ENCODE measurements at regions not wholly inside any gene's neighbourhood (a gene's known extent, or its start where the extent isn't known, plus 50 kb on each side); places are given as distances from the start of the nearest gene placed in this dataset.

GRCh38 chr1:208895181-208895580 lies 651.0 kb upstream of the PLXNA2 start:
- Mint-ChIP-seq H3K27ac (no peak overlapping the region), H3K4me3 (no peak overlapping the region), H3K4me1 (ENCODE audit: low read depth) (no peaks in the 10 kb centered on the region), H3K27me3 (ENCODE audit: low read depth) (no peaks in the 10 kb centered on the region), H3K36me3 (ENCODE audit: low read depth) (no peaks in the 10 kb centered on the region), H3K9me3 (ENCODE audit: insufficient read depth) (peaks cover 4% of the 10 kb centered on the region)
- POLR2A ChIA-PET: no interaction called here
- no peak for DNase-seq
- no peak for ATAC-seq
- CTCF ChIA-PET: no interaction called here

GRCh38 chr1:208895820-208896219 lies 651.6 kb upstream of the PLXNA2 start:
- no peak overlapping the region for H3K4me3 Mint-ChIP-seq

DNA sequence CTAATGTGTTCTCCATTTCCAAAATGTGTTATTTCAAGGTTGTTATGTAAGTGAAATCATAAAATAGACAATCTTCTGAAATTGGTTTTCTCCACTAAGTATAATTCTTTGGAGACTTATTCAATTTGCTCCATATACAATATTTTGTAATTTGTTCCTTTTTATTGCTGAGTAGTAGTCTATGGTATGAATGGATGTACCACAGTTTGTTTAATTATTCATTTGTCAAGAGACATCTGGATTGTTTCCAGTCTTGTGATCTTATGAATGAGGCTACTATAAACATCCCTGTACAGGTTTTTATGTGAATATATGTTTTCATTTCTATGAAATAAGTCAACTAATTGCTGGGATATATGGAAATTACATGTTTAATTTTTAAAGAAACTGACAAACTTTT lies 652.6 kb upstream of the PLXNA2 start:
- POLR2A ChIA-PET: no interaction called here
- Mint-ChIP-seq H3K27ac (no peak overlapping the region), H3K9me3 (ENCODE audit: insufficient read depth) (peaks cover 7% of the 10 kb centered on the region), H3K27me3 (ENCODE audit: low read depth) (no peaks in the 10 kb centered on the region), H3K4me1 (ENCODE audit: low read depth) (no peaks in the 10 kb centered on the region), H3K36me3 (ENCODE audit: low read depth) (no peaks in the 10 kb centered on the region), H3K4me3 (no peak overlapping the region)
- no peak for ATAC-seq
- CTCF ChIA-PET: no interaction called here
- DNase-seq: no peak

More at GRCh38 chr1:208895820-208896219, 651.6 kb upstream of the PLXNA2 start:
- Mint-ChIP-seq H3K27me3 (ENCODE audit: low read depth) (no peaks in the 10 kb centered on the region), H3K4me1 (ENCODE audit: low read depth) (no peaks in the 10 kb centered on the region), H3K36me3 (ENCODE audit: low read depth) (no peaks in the 10 kb centered on the region), H3K27ac (no peak overlapping the region), H3K9me3 (ENCODE audit: insufficient read depth) (peaks cover 7% of the 10 kb centered on the region)
- DNase-seq (no peak), ATAC-seq (no peak)
- ChIA-PET CTCF (no interaction called here), POLR2A (no interaction called here)

DNA sequence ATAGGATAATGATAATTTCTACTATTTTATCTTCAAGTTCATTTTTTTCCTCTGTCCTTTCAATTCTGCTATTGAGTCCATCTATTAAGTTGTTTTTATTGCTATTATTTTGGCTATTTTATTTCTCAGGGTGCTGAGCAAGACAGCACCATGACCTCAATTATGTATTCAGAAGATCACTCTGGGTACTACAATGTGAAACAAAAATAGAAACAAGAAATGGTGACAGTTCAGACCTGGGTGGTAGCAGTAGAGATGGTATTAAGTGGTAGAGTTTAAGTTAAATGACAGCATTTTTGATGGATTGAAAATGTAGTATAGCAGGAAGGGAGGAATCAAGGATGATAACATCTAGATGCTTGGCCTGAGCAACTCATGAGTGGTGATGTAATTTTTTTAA lies 655.3 kb upstream of the PLXNA2 start:
- no peaks in the 10 kb centered on the region for H3K36me3 Mint-ChIP-seq (ENCODE audit: low read depth)
- no peaks in the 10 kb centered on the region for H3K27me3 Mint-ChIP-seq (ENCODE audit: low read depth)
- ChIA-PET CTCF (no interaction called here), POLR2A (no interaction called here)
- no peaks in the 10 kb centered on the region for H3K4me1 Mint-ChIP-seq (ENCODE audit: low read depth)
- H3K27ac Mint-ChIP-seq: no peak overlapping the region
- H3K9me3 Mint-ChIP-seq (ENCODE audit: insufficient read depth): peaks cover 7% of the 10 kb centered on the region
- DNase-seq (no peak), ATAC-seq (no peak)
- no peak overlapping the region for H3K4me3 Mint-ChIP-seq

GRCh38 chr1:208903251-208903905 lies 659.2 kb upstream of the PLXNA2 start:
- no peaks in the 10 kb centered on the region for H3K27me3 Mint-ChIP-seq (ENCODE audit: low read depth)
- CTCF ChIA-PET: no interaction called here
- no peaks in the 10 kb centered on the region for H3K36me3 Mint-ChIP-seq (ENCODE audit: low read depth)
- peaks cover 3% of the 10 kb centered on the region for H3K9me3 Mint-ChIP-seq (ENCODE audit: insufficient read depth)
- no peak for DNase-seq
- no peak overlapping the region for H3K4me3 Mint-ChIP-seq
- no peak for ATAC-seq
- POLR2A ChIA-PET: no interaction called here
- no peak overlapping the region for H3K27ac Mint-ChIP-seq
- H3K4me1 Mint-ChIP-seq (ENCODE audit: low read depth): no peaks in the 10 kb centered on the region

DNA sequence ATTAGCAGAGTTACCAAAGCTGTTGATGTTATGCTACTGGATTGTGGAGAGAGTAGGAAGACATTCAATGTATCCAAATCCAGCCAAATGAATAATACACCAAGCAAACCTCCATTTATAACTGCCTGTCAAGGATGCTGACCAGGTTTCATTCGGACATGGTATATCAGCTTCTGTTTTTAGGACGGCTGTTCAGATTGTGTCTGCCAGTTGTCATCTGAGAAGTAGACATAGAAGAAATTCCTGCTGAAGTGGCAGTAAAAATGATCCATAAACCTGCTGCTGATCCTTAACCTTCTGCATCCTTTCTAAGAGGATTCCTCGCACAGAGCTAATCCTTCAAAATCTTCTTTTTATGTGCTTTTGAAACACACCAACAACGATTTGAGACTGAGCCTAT lies 663.6 kb upstream of the PLXNA2 start:
- ChIA-PET CTCF (no interaction called here), POLR2A (no interaction called here)
- DNase-seq: no peak
- Mint-ChIP-seq H3K27ac (no peak overlapping the region), H3K4me3 (no peak overlapping the region), H3K27me3 (ENCODE audit: low read depth) (no peaks in the 10 kb centered on the region), H3K36me3 (ENCODE audit: low read depth) (no peaks in the 10 kb centered on the region), H3K4me1 (ENCODE audit: low read depth) (no peaks in the 10 kb centered on the region), H3K9me3 (ENCODE audit: insufficient read depth) (no peaks in the 10 kb centered on the region)
- ATAC-seq: no peak

GRCh38 chr1:208909011-208909984 lies 665.1 kb upstream of the PLXNA2 start:
- DNase-seq: no peak
- no peak for ATAC-seq
- Mint-ChIP-seq H3K27ac (no peak overlapping the region), H3K27me3 (ENCODE audit: low read depth) (no peaks in the 10 kb centered on the region), H3K4me1 (ENCODE audit: low read depth) (no peaks in the 10 kb centered on the region), H3K4me3 (no peak overlapping the region), H3K36me3 (ENCODE audit: low read depth) (no peaks in the 10 kb centered on the region), H3K9me3 (ENCODE audit: insufficient read depth) (no peaks in the 10 kb centered on the region)
- ChIA-PET CTCF (no interaction called here), POLR2A (no interaction called here)

DNA sequence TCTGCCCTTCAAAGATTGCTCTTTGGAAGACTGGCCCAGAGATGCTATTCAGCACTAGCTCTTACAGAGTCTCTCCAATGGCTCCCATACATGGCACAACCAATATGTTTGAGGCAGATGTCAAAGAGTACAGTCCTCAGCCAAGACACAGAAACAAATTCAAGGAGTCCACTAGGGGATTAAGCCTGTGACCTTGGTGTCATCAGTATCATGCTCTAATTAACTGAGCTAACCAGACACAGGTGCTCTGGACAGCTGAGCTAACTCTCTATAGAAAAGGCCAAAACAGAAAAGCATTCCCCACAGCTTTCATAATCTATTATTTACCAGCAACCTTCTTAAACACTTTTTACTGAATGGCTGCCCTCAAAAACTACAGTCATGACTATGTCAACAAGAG lies 666.0 kb upstream of the PLXNA2 start:
- Mint-ChIP-seq H3K4me1 (ENCODE audit: low read depth) (no peaks in the 10 kb centered on the region), H3K27ac (no peak overlapping the region), H3K9me3 (ENCODE audit: insufficient read depth) (no peaks in the 10 kb centered on the region), H3K4me3 (no peak overlapping the region), H3K36me3 (ENCODE audit: low read depth) (no peaks in the 10 kb centered on the region), H3K27me3 (ENCODE audit: low read depth) (no peaks in the 10 kb centered on the region)
- no peak for ATAC-seq
- POLR2A ChIA-PET: no interaction called here
- no peak for DNase-seq
- CTCF ChIA-PET: no interaction called here

DNA sequence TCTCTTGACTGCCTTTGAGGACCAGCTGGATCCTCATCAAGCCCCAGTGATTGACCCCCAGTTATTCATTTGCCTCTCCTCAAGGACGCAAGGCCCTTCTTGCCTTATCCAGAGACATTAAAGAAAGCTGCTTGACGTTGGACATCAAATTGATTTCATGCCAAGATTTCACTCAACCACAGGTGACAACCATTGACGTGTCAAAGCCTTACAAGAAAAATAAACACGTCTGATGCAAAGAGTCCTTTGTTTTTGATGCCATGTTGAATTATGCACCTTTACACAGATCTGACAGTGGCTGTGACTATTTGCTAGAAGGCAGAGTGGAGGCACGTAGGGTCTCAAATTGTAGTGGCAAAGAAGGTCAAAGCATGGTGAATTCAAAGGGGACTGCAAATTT lies 666.2 kb upstream of the CAMK1G start:
- H3K4me1 Mint-ChIP-seq (ENCODE audit: low read depth): no peaks in the 10 kb centered on the region
- DNase-seq (no peak), ATAC-seq (no peak)
- POLR2A ChIA-PET: no interaction called here
- H3K27me3 Mint-ChIP-seq (ENCODE audit: low read depth): no peaks in the 10 kb centered on the region
- H3K9me3 Mint-ChIP-seq (ENCODE audit: insufficient read depth): no peaks in the 10 kb centered on the region
- no peak overlapping the region for H3K27ac Mint-ChIP-seq
- H3K36me3 Mint-ChIP-seq (ENCODE audit: low read depth): no peaks in the 10 kb centered on the region
- no peak overlapping the region for H3K4me3 Mint-ChIP-seq
- CTCF ChIA-PET: no interaction called here

GRCh38 chr1:208917723-208918122 lies 665.8 kb upstream of the CAMK1G start:
- Mint-ChIP-seq H3K27me3 (ENCODE audit: low read depth) (no peaks in the 10 kb centered on the region), H3K27ac (no peak overlapping the region), H3K4me1 (ENCODE audit: low read depth) (no peaks in the 10 kb centered on the region), H3K4me3 (no peak overlapping the region), H3K36me3 (ENCODE audit: low read depth) (no peaks in the 10 kb centered on the region), H3K9me3 (ENCODE audit: insufficient read depth) (no peaks in the 10 kb centered on the region)
- CTCF ChIA-PET: no interaction called here
- POLR2A ChIA-PET: no interaction called here
- DNase-seq: no peak
- ATAC-seq: no peak

DNA sequence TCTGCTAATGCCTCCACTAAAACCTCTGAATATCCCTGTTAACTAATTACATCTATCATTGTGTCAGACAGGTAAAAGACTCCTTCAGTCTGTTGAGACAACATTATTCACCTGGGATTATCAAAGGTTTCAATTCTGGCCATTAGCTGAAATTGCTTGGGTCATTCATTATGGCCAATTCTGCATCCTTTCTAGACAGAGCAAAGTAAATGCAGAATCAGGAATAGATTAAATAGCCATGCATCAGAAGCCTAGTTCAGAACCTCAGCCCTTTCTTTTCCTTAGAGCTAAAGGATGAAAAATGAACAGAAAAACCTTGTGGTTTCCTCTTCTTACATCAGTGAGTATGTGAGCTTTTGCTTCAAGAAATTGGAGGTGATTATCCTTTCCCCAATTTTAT lies 665.4 kb upstream of the CAMK1G start:
- Mint-ChIP-seq H3K4me3 (no peak overlapping the region), H3K9me3 (ENCODE audit: insufficient read depth) (no peaks in the 10 kb centered on the region), H3K27me3 (ENCODE audit: low read depth) (no peaks in the 10 kb centered on the region), H3K4me1 (ENCODE audit: low read depth) (no peaks in the 10 kb centered on the region), H3K27ac (no peak overlapping the region), H3K36me3 (ENCODE audit: low read depth) (no peaks in the 10 kb centered on the region)
- DNase-seq (no peak), ATAC-seq (no peak)
- ChIA-PET CTCF (no interaction called here), POLR2A (no interaction called here)

- POLR2A ChIA-PET: no interaction called here
- H3K27me3 Mint-ChIP-seq (ENCODE audit: low read depth): no peaks in the 10 kb centered on the region
- ATAC-seq (no peak), DNase-seq (no peak)
- no peaks in the 10 kb centered on the region for H3K36me3 Mint-ChIP-seq (ENCODE audit: low read depth)
- H3K27ac Mint-ChIP-seq: no peak overlapping the region
- CTCF ChIA-PET: no interaction called here
- H3K4me1 Mint-ChIP-seq (ENCODE audit: low read depth): no peaks in the 10 kb centered on the region
- no peaks in the 10 kb centered on the region for H3K9me3 Mint-ChIP-seq (ENCODE audit: insufficient read depth)
- H3K4me3 Mint-ChIP-seq: no peak overlapping the region
These were observed 664.1 kb upstream of the CAMK1G start for GRCh38 chr1:208919371-208919770.

DNA sequence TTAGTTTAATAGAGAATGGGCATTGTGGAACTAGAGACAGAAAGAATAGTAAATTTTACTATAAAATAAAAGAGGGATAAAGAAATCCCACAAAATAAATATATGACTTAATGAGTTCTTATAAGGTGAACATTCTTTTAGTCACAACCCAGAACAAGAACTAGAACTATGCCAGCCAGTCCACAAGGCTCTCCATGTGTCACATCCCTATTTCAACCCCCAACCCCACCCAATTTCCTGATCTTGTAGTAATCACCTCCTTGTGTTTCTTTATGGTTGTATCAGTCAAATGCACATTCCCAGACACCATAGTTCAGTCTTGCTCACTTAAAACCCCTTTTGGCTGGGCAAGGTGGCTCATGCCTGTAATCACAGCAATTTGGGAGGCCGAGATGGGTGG lies 662.3 kb upstream of the CAMK1G start:
- no peak overlapping the region for H3K4me3 Mint-ChIP-seq
- H3K27me3 Mint-ChIP-seq (ENCODE audit: low read depth): no peaks in the 10 kb centered on the region
- ChIA-PET CTCF (no interaction called here), POLR2A (no interaction called here)
- H3K4me1 Mint-ChIP-seq (ENCODE audit: low read depth): no peaks in the 10 kb centered on the region
- H3K27ac Mint-ChIP-seq: no peak overlapping the region
- H3K9me3 Mint-ChIP-seq (ENCODE audit: insufficient read depth): no peaks in the 10 kb centered on the region
- ATAC-seq: no peak
- no peak for DNase-seq
- H3K36me3 Mint-ChIP-seq (ENCODE audit: low read depth): no peaks in the 10 kb centered on the region
